ENCODE measurements at regions not wholly inside any gene's neighbourhood (a gene's known extent, or its start where the extent isn't known, plus 50 kb on each side); places are given as distances from the start of the nearest gene placed in this dataset.
A peak's percentile ranks its signal among the peaks of the same experiment; 100 is the strongest.

GRCh38 chr1:14148526-14148925 is 448.5 kb downstream of the PRDM2 start:
- H3K36me3 ChIP-seq (ENCODE audit: low read depth, low read length) = no peaks in the 10 kb centered on the region
- ChIA-PET CTCF (no interaction called here), POLR2A (ENCODE audit: unreplicated experiment) (no interaction called here)
- TF ChIP-seq EZH2 (IDR thresholded peaks at IDR 0.05; ENCODE audit: low read length, unreplicated experiment) (no peak), EZH2phosphoT487 (IDR thresholded peaks at IDR 0.05; ENCODE audit: borderline replicate concordance, low read length) (no peak)
- TF ChIP-seq, protein P1, sequence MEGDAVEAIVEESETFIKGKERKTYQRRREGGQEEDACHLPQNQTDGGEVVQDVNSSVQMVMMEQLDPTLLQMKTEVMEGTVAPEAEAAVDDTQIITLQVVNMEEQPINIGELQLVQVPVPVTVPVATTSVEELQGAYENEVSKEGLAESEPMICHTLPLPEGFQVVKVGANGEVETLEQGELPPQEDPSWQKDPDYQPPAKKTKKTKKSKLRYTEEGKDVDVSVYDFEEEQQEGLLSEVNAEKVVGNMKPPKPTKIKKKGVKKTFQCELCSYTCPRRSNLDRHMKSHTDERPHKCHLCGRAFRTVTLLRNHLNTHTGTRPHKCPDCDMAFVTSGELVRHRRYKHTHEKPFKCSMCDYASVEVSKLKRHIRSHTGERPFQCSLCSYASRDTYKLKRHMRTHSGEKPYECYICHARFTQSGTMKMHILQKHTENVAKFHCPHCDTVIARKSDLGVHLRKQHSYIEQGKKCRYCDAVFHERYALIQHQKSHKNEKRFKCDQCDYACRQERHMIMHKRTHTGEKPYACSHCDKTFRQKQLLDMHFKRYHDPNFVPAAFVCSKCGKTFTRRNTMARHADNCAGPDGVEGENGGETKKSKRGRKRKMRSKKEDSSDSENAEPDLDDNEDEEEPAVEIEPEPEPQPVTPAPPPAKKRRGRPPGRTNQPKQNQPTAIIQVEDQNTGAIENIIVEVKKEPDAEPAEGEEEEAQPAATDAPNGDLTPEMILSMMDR (conservative IDR thresholded peaks at IDR 0.05; ENCODE audit: low read depth, low read length) = no peak
- no peak overlapping the region for H3K4me3 ChIP-seq (ENCODE audit: low read length)
- H2AFZ ChIP-seq (ENCODE audit: low read length) = no peak overlapping the region
- no TSS peak for BruUV-seq (replicated peaks)
- no peak overlapping the region for H3K27ac ChIP-seq (ENCODE audit: low read length)
- peaks cover 6% of the 10 kb centered on the region; the same call in 1 of the 2 replicates for H3K4me1 ChIP-seq (ENCODE audit: insufficient read depth, low read length)
- H3F3A ChIP-seq (ENCODE audit: low read length, unreplicated experiment) = no peaks in the 10 kb centered on the region
- intact Hi-C loops (cut with micrococcal nuclease) = no loop called here
- no peaks in the 10 kb centered on the region for H3K27me3 ChIP-seq (ENCODE audit: low read length)
- H3K79me2 ChIP-seq (ENCODE audit: low read length) = no peaks in the 10 kb centered on the region
- DNase-seq (no peak), ATAC-seq (no peak)
- H3K9ac ChIP-seq (ENCODE audit: low read length) = no peak overlapping the region
- H3K9me2 ChIP-seq (replicated peaks; ENCODE audit: low read length) = no peaks in the 10 kb centered on the region
- H4K20me1 ChIP-seq (ENCODE audit: low read length) = no peaks in the 10 kb centered on the region
- no peak overlapping the region for H3K4me2 ChIP-seq (ENCODE audit: low read length)
- H3K9me3 ChIP-seq (ENCODE audit: low read length) = no peaks in the 10 kb centered on the region

DNA sequence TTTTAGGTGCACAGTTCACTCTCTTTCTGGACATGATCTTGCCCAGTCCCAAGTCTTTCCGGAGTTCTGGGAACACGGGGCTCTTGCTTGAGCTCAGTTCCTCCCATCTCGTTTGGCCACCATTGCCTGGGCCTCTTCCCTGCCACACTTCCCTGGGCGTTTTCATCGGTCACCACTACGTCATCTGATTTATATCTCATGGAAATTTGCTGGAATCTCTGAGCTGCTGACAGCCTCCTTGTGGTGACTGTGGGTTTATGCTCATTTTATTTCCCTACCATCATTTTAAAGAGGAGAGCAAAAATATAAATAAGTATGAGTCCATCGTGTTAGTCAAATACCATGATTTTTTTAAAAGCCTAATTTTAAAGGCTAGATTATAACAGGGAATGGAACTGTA is 449.1 kb upstream of the KAZN start:
- Histone ChIP-seq H3K9ac (ENCODE audit: low read length) (no peak overlapping the region), H3K4me2 (ENCODE audit: low read length) (no peak overlapping the region), H3K27ac (ENCODE audit: low read length) (no peak overlapping the region), H3K4me3 (ENCODE audit: low read length) (no peak overlapping the region), H3K79me2 (ENCODE audit: low read length) (no peaks in the 10 kb centered on the region), H3K4me1 (ENCODE audit: insufficient read depth, low read length) (no peaks in the 10 kb centered on the region), H3F3A (ENCODE audit: low read length, unreplicated experiment) (no peaks in the 10 kb centered on the region), H2AFZ (ENCODE audit: low read length) (peak overlapping the region; percentile 37; the same call in 1 of the 2 replicates), H3K27me3 (ENCODE audit: low read length) (no peaks in the 10 kb centered on the region), H4K20me1 (ENCODE audit: low read length) (no peaks in the 10 kb centered on the region), H3K36me3 (ENCODE audit: low read depth, low read length) (no peaks in the 10 kb centered on the region), H3K9me2 (replicated peaks; ENCODE audit: low read length) (no peaks in the 10 kb centered on the region), H3K9me3 (ENCODE audit: low read length) (no peaks in the 10 kb centered on the region)
- BruUV-seq (replicated peaks) = no TSS peak
- TF ChIP-seq, protein P1 (conservative IDR thresholded peaks at IDR 0.05; ENCODE audit: low read depth, low read length) = peak; percentile 69
- TF ChIP-seq EZH2 (IDR thresholded peaks at IDR 0.05; ENCODE audit: low read length, unreplicated experiment) = no peak
- CTCF ChIA-PET = interaction anchor here (0.6 kb wide), 1 partner anchor 471 kb away, joined by 3 read pairs; no protein-coding TSS in a partner anchor
- DNase-seq = peak; percentile 73
- peak; percentile 72 for ATAC-seq
- intact Hi-C loops (cut with micrococcal nuclease) = loop anchor here (1.0 kb wide), 1 partner anchor 35 kb away; no protein-coding TSS in a partner anchor
- POLR2A ChIA-PET (ENCODE audit: unreplicated experiment) = no interaction called here

- no peaks in the 10 kb centered on the region for H3K9me3 ChIP-seq (ENCODE audit: low read length)
- H3K27ac ChIP-seq (ENCODE audit: low read length) = no peak overlapping the region
- no peaks in the 10 kb centered on the region for H3K27me3 ChIP-seq (ENCODE audit: low read length)
- ATAC-seq (no peak), DNase-seq (no peak)
- H3K4me2 ChIP-seq (ENCODE audit: low read length) = no peak overlapping the region
- ChIA-PET CTCF (no interaction called here), POLR2A (ENCODE audit: unreplicated experiment) (no interaction called here)
- BruUV-seq (replicated peaks) = no TSS peak
- no peak overlapping the region for H3K4me3 ChIP-seq (ENCODE audit: low read length)
- no peak overlapping the region for H3K9ac ChIP-seq (ENCODE audit: low read length)
- H4K20me1 ChIP-seq (ENCODE audit: low read length) = no peaks in the 10 kb centered on the region
- no peaks in the 10 kb centered on the region for H3K36me3 ChIP-seq (ENCODE audit: low read depth, low read length)
- no peak overlapping the region for H2AFZ ChIP-seq (ENCODE audit: low read length)
- TF ChIP-seq EZH2phosphoT487 (IDR thresholded peaks at IDR 0.05; ENCODE audit: borderline replicate concordance, low read length) = no peak
- no peak for TF ChIP-seq EZH2 (IDR thresholded peaks at IDR 0.05; ENCODE audit: low read length, unreplicated experiment)
- TF ChIP-seq, protein P1 (conservative IDR thresholded peaks at IDR 0.05; ENCODE audit: low read depth, low read length) = no peak
- intact Hi-C loops (cut with micrococcal nuclease) = no loop called here
- no peaks in the 10 kb centered on the region for H3K4me1 ChIP-seq (ENCODE audit: insufficient read depth, low read length)
- no peaks in the 10 kb centered on the region for H3K79me2 ChIP-seq (ENCODE audit: low read length)
- no peaks in the 10 kb centered on the region for H3F3A ChIP-seq (ENCODE audit: low read length, unreplicated experiment)
- no peaks in the 10 kb centered on the region for H3K9me2 ChIP-seq (replicated peaks; ENCODE audit: low read length)
Observed at GRCh38 chr1:14156543-14156942, 441.9 kb upstream of the KAZN start.
